HCT116 (cell line): ENCODE measurements at regions not wholly inside any gene's neighbourhood (a gene's known extent, or its start where the extent isn't known, plus 50 kb on each side); places are given as distances from the start of the nearest gene placed in this dataset.

Source experiments
- ATF3 ChIP-seq: IDR thresholded peaks from 2 replicates; pipeline ENCODE4 v1.6.1; 2012
- CTCF ChIP-seq, 3 experiments: fragments of 200-600 bp in 1 of 3; sonication (generic) in 1 of 3; IDR thresholded peaks in 2 of 3; conservative IDR thresholded peaks in 1 of 3; 2 replicates each; pipeline ENCODE4 v1.5.1; 2012 to 2017; ENCODE audit warnings: low read depth in 2 of 3, low read length in 2 of 3, antibody characterized with exemption in 1 of 3, borderline replicate concordance in 1 of 3, control low read depth in 1 of 3, mild to moderate bottlenecking in 1 of 3, mixed read lengths in 1 of 3, mixed run types in 1 of 3, moderate library complexity in 1 of 3; ENCODE audit not compliant: insufficient read depth in 1 of 3
- EZH2 ChIP-seq: fragments of 200-600 bp; sonication (generic); IDR thresholded peaks from 2 replicates; pipeline ENCODE4 v1.6.1; 2017; ENCODE audit warnings: antibody characterized with exemption, mixed run types
- RAD21 ChIP-seq: IDR thresholded peaks from 2 replicates; pipeline ENCODE4 v1.6.1; 2012; ENCODE audit warnings: low read depth, mild to moderate bottlenecking
- TCF7L2 ChIP-seq: IDR thresholded peaks from 2 replicates; pipeline ENCODE4 v1.7.0; 2011; ENCODE audit warnings: borderline replicate concordance, inconsistent platforms; ENCODE audit not compliant: insufficient read depth, insufficient read length; ENCODE audit errors: extremely low read depth
- YY1 ChIP-seq: IDR thresholded peaks from 2 replicates; pipeline ENCODE4 v1.6.1; 2011; ENCODE audit warnings: low read length, low read depth, moderate library complexity, mild to moderate bottlenecking; ENCODE audit not compliant: insufficient replicate concordance; ENCODE audit errors: extremely low read depth

- TF ChIP-seq CTCF (IDR thresholded peaks at IDR 0.05 in 2 of 3, conservative IDR thresholded peaks at IDR 0.05 in 1 of 3; ENCODE audit: borderline replicate concordance in 1 of 3, insufficient read depth in 1 of 3, low read depth in 2 of 3, low read length in 2 of 3) (no peak), EZH2 (no peak), TCF7L2 (no peak), YY1 (no peak), RAD21 (no peak), ATF3 (no peak)
Observed at GRCh38 chr3:147740928-147741327, 331.8 kb downstream of the ZIC1 start.
